ENCODE measurements at regions not wholly inside any gene's neighbourhood (a gene's known extent, or its start where the extent isn't known, plus 50 kb on each side); places are given as distances from the start of the nearest gene placed in this dataset.

DNA sequence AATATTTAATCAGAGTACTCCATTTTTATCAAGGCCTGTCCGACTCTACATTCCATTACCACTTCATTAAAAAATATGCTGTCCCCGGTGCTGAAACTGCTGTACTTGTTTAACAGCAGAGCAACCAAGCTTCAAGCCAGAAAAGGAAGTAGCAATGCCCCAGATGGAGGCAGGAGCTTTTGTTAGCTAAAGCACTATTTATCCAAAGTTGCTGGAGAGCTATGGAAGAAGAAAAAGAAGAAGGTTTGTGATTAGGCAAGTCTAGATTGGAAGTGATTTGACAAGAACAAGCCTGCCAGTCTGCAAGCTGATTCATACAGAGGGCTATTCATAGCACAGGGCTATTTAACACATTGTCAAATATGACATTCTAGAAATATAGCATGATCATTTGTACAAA lies 160.9 kb upstream of the SPTLC3 start (continued):
- TF ChIP-seq, protein P1, sequence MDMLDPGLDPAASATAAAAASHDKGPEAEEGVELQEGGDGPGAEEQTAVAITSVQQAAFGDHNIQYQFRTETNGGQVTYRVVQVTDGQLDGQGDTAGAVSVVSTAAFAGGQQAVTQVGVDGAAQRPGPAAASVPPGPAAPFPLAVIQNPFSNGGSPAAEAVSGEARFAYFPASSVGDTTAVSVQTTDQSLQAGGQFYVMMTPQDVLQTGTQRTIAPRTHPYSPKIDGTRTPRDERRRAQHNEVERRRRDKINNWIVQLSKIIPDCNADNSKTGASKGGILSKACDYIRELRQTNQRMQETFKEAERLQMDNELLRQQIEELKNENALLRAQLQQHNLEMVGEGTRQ (IDR thresholded peaks at IDR 0.05; ENCODE audit: low read length), result no peak

Measured in H1 (cell line).